ENCODE measurements at regions not wholly inside any gene's neighbourhood (a gene's known extent, or its start where the extent isn't known, plus 50 kb on each side); places are given as distances from the start of the nearest gene placed in this dataset.

- TF ChIP-seq, protein P1, sequence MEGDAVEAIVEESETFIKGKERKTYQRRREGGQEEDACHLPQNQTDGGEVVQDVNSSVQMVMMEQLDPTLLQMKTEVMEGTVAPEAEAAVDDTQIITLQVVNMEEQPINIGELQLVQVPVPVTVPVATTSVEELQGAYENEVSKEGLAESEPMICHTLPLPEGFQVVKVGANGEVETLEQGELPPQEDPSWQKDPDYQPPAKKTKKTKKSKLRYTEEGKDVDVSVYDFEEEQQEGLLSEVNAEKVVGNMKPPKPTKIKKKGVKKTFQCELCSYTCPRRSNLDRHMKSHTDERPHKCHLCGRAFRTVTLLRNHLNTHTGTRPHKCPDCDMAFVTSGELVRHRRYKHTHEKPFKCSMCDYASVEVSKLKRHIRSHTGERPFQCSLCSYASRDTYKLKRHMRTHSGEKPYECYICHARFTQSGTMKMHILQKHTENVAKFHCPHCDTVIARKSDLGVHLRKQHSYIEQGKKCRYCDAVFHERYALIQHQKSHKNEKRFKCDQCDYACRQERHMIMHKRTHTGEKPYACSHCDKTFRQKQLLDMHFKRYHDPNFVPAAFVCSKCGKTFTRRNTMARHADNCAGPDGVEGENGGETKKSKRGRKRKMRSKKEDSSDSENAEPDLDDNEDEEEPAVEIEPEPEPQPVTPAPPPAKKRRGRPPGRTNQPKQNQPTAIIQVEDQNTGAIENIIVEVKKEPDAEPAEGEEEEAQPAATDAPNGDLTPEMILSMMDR (IDR thresholded peaks at IDR 0.05), result no peak
- no peak for TF ChIP-seq POLR2A (IDR thresholded peaks at IDR 0.05)
Observed at GRCh38 chrX:124818033-124818432, 471.7 kb downstream of the SH2D1A start.

Data from right lobe of liver (tissue), 4 donors.